Glutamatergic neuron (in vitro differentiated cells): ENCODE measurements at regions not wholly inside any gene's neighbourhood (a gene's known extent, or its start where the extent isn't known, plus 50 kb on each side); places are given as distances from the start of the nearest gene placed in this dataset.
A peak's percentile ranks its signal among the peaks of the same experiment; 100 is the strongest.

ENCODE experiments used
- DNase-seq: peaks from one replicate; pipeline ENCODE4 v3.0.0; 2022
- H3K27ac Mint-ChIP-seq: one replicate; pipeline ENCODE4 v1.8.0; 2020; ENCODE audit warnings: mild to moderate bottlenecking, mixed read lengths, inconsistent platforms; ENCODE audit not compliant: unreplicated experiment
- H3K27me3 Mint-ChIP-seq: one replicate; pipeline ENCODE4 v1.8.0; 2020; ENCODE audit warnings: mild to moderate bottlenecking, moderate library complexity, mixed read lengths, inconsistent platforms; ENCODE audit not compliant: unreplicated experiment
- H3K36me3 Mint-ChIP-seq: one replicate; pipeline ENCODE4 v1.8.0; 2020; ENCODE audit warnings: mild to moderate bottlenecking, mixed read lengths, inconsistent platforms; ENCODE audit not compliant: unreplicated experiment
- H3K4me1 Mint-ChIP-seq: one replicate; pipeline ENCODE4 v1.8.0; 2020; ENCODE audit warnings: mild to moderate bottlenecking, low read depth, mixed read lengths, inconsistent platforms; ENCODE audit not compliant: unreplicated experiment
- H3K4me3 Mint-ChIP-seq: one replicate; pipeline ENCODE4 v1.8.0; 2020; ENCODE audit warnings: mild to moderate bottlenecking, mixed read lengths, inconsistent platforms; ENCODE audit not compliant: unreplicated experiment
- H3K9me3 Mint-ChIP-seq: one replicate; pipeline ENCODE4 v1.8.0; 2020; ENCODE audit warnings: mild to moderate bottlenecking, moderate library complexity, mixed read lengths, inconsistent platforms; ENCODE audit not compliant: unreplicated experiment
- TF ChIP-seq, protein P1 (sequence below): fragments of 200-600 bp; sonication (generic); IDR thresholded peaks from one replicate; pipeline ENCODE4 v1.5.0; 2021; ENCODE audit not compliant: partially characterized antibody, unreplicated experiment

DNA sequence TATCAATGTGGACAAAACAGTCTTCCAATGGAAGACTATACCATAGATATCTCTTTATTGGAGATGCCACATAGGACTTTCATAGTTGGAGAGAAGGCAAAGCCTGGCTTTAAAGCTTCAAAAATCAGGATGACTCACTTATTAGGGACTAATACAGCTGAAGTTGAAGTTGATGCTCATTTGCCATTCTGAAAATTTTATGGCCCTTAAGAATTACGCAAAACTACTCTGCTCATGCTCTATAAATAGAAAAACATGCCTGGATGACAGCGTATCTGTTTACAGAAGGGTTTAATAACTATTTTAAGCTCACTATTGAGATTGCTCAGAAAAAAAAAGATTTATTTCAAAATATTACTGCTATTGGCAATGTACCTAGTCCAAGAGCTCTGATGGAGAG, 155.5 kb upstream of the DST start:
- no peaks in the 10 kb centered on the region for H3K27me3 Mint-ChIP-seq
- no peaks in the 10 kb centered on the region for H3K36me3 Mint-ChIP-seq
- H3K9me3 Mint-ChIP-seq: peaks cover 5% of the 10 kb centered on the region
- no peak for DNase-seq
- TF ChIP-seq, protein P1, sequence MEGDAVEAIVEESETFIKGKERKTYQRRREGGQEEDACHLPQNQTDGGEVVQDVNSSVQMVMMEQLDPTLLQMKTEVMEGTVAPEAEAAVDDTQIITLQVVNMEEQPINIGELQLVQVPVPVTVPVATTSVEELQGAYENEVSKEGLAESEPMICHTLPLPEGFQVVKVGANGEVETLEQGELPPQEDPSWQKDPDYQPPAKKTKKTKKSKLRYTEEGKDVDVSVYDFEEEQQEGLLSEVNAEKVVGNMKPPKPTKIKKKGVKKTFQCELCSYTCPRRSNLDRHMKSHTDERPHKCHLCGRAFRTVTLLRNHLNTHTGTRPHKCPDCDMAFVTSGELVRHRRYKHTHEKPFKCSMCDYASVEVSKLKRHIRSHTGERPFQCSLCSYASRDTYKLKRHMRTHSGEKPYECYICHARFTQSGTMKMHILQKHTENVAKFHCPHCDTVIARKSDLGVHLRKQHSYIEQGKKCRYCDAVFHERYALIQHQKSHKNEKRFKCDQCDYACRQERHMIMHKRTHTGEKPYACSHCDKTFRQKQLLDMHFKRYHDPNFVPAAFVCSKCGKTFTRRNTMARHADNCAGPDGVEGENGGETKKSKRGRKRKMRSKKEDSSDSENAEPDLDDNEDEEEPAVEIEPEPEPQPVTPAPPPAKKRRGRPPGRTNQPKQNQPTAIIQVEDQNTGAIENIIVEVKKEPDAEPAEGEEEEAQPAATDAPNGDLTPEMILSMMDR: no peak
- no peak overlapping the region for H3K4me3 Mint-ChIP-seq
- H3K27ac Mint-ChIP-seq: no peak overlapping the region
- peaks cover 45% of the 10 kb centered on the region for H3K4me1 Mint-ChIP-seq

DNA sequence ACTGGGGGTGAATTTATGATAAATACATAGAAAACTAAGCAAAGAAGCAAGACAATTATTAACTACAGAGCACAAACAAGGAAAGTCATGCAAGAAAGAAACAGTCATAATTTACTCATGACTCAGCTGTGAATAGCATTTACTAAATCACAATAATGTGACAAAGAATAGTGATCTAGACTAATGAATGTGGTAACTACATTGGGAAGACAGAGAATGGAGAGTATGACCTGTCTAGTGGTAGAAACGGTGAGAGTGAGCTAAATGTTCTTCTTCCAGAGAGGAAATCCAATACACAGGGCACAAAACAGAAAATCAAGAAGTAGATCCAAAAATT, 153.5 kb upstream of the DST start:
- TF ChIP-seq, protein P1: no peak
- no peak for DNase-seq
- Mint-ChIP-seq H3K27ac (peak overlapping the region; percentile 1), H3K4me1 (peaks cover 36% of the 10 kb centered on the region), H3K27me3 (no peaks in the 10 kb centered on the region), H3K36me3 (no peaks in the 10 kb centered on the region), H3K9me3 (peaks cover 6% of the 10 kb centered on the region), H3K4me3 (peak overlapping the region; percentile 41)

DNA sequence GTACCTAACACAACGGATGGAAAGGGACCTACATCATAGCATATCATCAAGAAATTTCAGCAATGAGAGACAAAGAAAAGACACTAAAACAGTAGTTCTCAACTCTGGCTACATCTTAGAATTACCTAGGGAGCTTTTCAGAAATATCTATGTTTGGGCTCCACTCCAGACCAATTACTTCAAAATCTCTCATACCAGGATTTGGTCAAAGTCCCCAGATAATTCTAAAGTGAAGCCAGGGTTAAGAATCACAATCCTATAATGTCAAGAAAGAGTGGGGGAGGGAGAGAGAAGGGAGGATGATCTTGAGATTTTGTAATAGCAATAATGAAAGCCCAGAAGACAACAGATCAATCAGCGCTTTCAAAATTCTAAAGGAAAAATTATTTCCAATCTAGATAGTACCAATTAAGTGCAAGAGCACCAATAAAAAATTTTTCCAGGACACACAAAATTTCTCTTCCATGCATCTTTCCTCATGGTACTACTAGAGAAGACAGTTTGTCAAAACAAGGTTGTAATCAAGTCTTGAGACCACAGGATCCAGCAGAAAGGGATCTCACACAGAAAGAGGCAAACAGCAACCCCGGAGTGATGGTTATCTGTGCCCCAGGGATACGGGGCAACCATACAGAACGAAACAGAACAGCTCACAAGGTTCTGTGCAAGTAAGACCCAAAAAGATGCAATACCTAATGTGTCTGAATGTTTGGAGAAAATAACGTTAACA, 152.9 kb upstream of the DST start:
- Mint-ChIP-seq H3K4me1 (peaks cover 35% of the 10 kb centered on the region), H3K27ac (no peak overlapping the region), H3K4me3 (peak overlapping the region; percentile 41), H3K27me3 (no peaks in the 10 kb centered on the region), H3K9me3 (peaks cover 6% of the 10 kb centered on the region), H3K36me3 (no peaks in the 10 kb centered on the region)
- no peak for DNase-seq
- TF ChIP-seq, protein P1: no peak

- H3K4me1 Mint-ChIP-seq: peaks cover 46% of the 10 kb centered on the region
- no peaks in the 10 kb centered on the region for H3K36me3 Mint-ChIP-seq
- no peak for DNase-seq
- peak overlapping the region; percentile 51 for H3K4me3 Mint-ChIP-seq
- no peaks in the 10 kb centered on the region for H3K27me3 Mint-ChIP-seq
- TF ChIP-seq, protein P1: no peak
- no peak overlapping the region for H3K27ac Mint-ChIP-seq
- peaks cover 6% of the 10 kb centered on the region for H3K9me3 Mint-ChIP-seq
Observed at GRCh38 chr6:56794421-56794820, 151.7 kb upstream of the DST start.

GRCh38 chr6:56793938-56794337, 151.2 kb upstream of the DST start:
- H3K4me3 Mint-ChIP-seq: peak overlapping the region; percentile 51
- no peaks in the 10 kb centered on the region for H3K27me3 Mint-ChIP-seq
- no peak overlapping the region for H3K27ac Mint-ChIP-seq
- TF ChIP-seq, protein P1: no peak
- DNase-seq: no peak
- no peaks in the 10 kb centered on the region for H3K36me3 Mint-ChIP-seq
- H3K4me1 Mint-ChIP-seq: peaks cover 47% of the 10 kb centered on the region
- peaks cover 4% of the 10 kb centered on the region for H3K9me3 Mint-ChIP-seq
